Panc1 (cell line): ENCODE measurements at regions not wholly inside any gene's neighbourhood (a gene's known extent, or its start where the extent isn't known, plus 50 kb on each side); places are given as distances from the start of the nearest gene placed in this dataset.

Source experiments
- ATAC-seq: fragments of 200-7000 bp; cut with Tn5 transposase; 2 replicates; pipeline ENCODE4 v1.9.1; 2020; ENCODE audit warnings: mild to moderate bottlenecking, moderate library complexity
- BruUV-seq: library from RNA; stranded (reverse); fragments of 400-500 nt; replicated peaks from 2 replicates; lab custom pipeline; 2021; lab: Mats Ljungman, UMichigan
- CTCF ChIA-PET: fragments of 300-600 bp; sonication (Branson Sonifier 250); formaldehyde crosslinking; loops from one replicate; lab custom pipeline; 2022; ENCODE audit warnings: antibody characterized with exemption; lab: Charles Lee
- POLR2A ChIA-PET: fragments of 300-600 bp; sonication (Branson Sonifier 250); formaldehyde crosslinking; loops from one replicate; lab custom pipeline; 2022; ENCODE audit warnings: antibody characterized with exemption; lab: Charles Lee
- DNase-seq: peaks from one replicate; pipeline ENCODE4 v3.0.0-alpha.2; 2010; ENCODE audit warnings: low read depth, low spot score
- H3K27ac ChIP-seq: 2 replicates; pipeline ENCODE4 v1.5.1; 2011; ENCODE audit warnings: mild to moderate bottlenecking, low read length, inconsistent platforms
- H3K27me3 ChIP-seq: fragments of 200-500 bp; sonication (Bioruptor generic); 2 replicates; pipeline ENCODE4 v1.6.0; 2014; ENCODE audit warnings: low read length, inconsistent platforms; ENCODE audit not compliant: control insufficient read depth, insufficient read depth
- H3K36me3 ChIP-seq: fragments of 200-500 bp; sonication (Bioruptor generic); 2 replicates; pipeline ENCODE4 v1.5.1; 2014; ENCODE audit warnings: inconsistent platforms, mild to moderate bottlenecking, low read length, moderate library complexity; ENCODE audit not compliant: control insufficient read depth, insufficient read depth
- H3K4me1 ChIP-seq: 2 replicates; pipeline ENCODE4 v1.5.1; 2011; ENCODE audit warnings: inconsistent platforms, mild to moderate bottlenecking, low read length, moderate library complexity; ENCODE audit not compliant: control insufficient read depth, insufficient read depth
- H3K4me3 ChIP-seq, 2 experiments: 2 replicates each; pipeline ENCODE4 v1.5.1; 2011 to 2012; ENCODE audit warnings: low read depth in 2 of 2, low read length in 2 of 2, mild to moderate bottlenecking in 2 of 2, inconsistent platforms in 1 of 2, moderate library complexity in 1 of 2
- H3K9me3 ChIP-seq: fragments of 200-500 bp; sonication (Bioruptor generic); 2 replicates; pipeline ENCODE4 v1.5.1; 2014; ENCODE audit warnings: low read depth, mild to moderate bottlenecking, inconsistent platforms, low read length, moderate library complexity; ENCODE audit not compliant: control insufficient read depth, insufficient read depth
- CTCF ChIP-seq: fragments of 450-650 bp; IDR thresholded peaks from 2 replicates; pipeline ENCODE4 v1.5.1; 2017; ENCODE audit warnings: mild to moderate bottlenecking
- POLR2AphosphoS5 ChIP-seq: IDR thresholded peaks from 2 replicates; pipeline ENCODE4 v1.6.1; 2012; ENCODE audit warnings: mild to moderate bottlenecking, low read depth, low read length, moderate library complexity
- SIN3A ChIP-seq: IDR thresholded peaks from 2 replicates; pipeline ENCODE4 v1.6.1; 2012; ENCODE audit warnings: low read depth, mild to moderate bottlenecking, low read length, moderate library complexity, borderline replicate concordance; ENCODE audit not compliant: insufficient read depth
- TCF7L2 ChIP-seq: IDR thresholded peaks from 2 replicates; pipeline ENCODE4 v1.6.1; 2011; ENCODE audit warnings: mild to moderate bottlenecking, low read depth, low read length, inconsistent platforms
- in situ Hi-C: cut with HindIII; loops from 2 replicates; pipeline ENCODE4 v1.10.0; 2016; ENCODE audit warnings: low sequenced_read_pairs, low pct_unique_long_range_greater_than_20kb
- intact Hi-C: fragments of 100-400 bp; cut with micrococcal nuclease; formaldehyde crosslinking; loops from one replicate; pipeline ENCODE4 v1.10.0; 2022; ENCODE audit not compliant: unreplicated experiment
- TF ChIP-seq, protein P1 (sequence below), 2 experiments: IDR thresholded peaks; 2 replicates each; pipeline ENCODE4 v1.6.1; 2011 to 2012; ENCODE audit warnings: low read depth in 2 of 2, control low read depth in 1 of 2, low read length in 1 of 2, mild to moderate bottlenecking in 1 of 2, moderate library complexity in 1 of 2; ENCODE audit not compliant: insufficient read depth in 1 of 2

DNA sequence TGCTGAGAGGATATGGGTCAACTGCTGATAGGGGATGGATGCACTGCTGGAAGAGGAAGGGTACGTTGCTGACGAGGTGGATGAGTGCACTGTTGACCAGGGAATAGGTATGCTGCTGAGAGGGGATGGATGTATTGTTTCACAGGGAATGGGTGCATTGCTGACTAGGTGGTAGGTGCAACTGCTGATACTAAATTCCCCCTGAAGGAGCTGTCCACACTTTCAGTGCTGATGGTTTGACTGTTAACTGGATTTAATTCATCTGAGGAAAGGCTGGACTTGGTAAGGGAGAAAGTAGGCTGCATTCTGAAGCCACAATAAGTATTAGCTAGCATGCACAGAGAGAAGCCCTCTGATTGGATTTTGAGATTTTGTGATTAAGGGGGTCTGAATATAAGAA lies 1196.8 kb upstream of the PHF14 start:
- BruUV-seq: no TSS peak
- ChIA-PET POLR2A (interaction anchor here (0.6 kb wide), 1 partner anchor 812 kb away, joined by 3 read pairs; no protein-coding TSS in a partner anchor), CTCF (no interaction called here)
- ATAC-seq (no peak), DNase-seq (no peak)
- TF ChIP-seq SIN3A: no peak
- TF ChIP-seq, protein P1, sequence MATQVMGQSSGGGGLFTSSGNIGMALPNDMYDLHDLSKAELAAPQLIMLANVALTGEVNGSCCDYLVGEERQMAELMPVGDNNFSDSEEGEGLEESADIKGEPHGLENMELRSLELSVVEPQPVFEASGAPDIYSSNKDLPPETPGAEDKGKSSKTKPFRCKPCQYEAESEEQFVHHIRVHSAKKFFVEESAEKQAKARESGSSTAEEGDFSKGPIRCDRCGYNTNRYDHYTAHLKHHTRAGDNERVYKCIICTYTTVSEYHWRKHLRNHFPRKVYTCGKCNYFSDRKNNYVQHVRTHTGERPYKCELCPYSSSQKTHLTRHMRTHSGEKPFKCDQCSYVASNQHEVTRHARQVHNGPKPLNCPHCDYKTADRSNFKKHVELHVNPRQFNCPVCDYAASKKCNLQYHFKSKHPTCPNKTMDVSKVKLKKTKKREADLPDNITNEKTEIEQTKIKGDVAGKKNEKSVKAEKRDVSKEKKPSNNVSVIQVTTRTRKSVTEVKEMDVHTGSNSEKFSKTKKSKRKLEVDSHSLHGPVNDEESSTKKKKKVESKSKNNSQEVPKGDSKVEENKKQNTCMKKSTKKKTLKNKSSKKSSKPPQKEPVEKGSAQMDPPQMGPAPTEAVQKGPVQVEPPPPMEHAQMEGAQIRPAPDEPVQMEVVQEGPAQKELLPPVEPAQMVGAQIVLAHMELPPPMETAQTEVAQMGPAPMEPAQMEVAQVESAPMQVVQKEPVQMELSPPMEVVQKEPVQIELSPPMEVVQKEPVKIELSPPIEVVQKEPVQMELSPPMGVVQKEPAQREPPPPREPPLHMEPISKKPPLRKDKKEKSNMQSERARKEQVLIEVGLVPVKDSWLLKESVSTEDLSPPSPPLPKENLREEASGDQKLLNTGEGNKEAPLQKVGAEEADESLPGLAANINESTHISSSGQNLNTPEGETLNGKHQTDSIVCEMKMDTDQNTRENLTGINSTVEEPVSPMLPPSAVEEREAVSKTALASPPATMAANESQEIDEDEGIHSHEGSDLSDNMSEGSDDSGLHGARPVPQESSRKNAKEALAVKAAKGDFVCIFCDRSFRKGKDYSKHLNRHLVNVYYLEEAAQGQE (IDR thresholded peaks at IDR 0.05; ENCODE audit: insufficient read depth in 1 of 2, low read depth in 2 of 2, low read length in 1 of 2): peak; percentile 70 to 76
- no peaks in the 10 kb centered on the region for H3K27me3 ChIP-seq
- no peaks in the 10 kb centered on the region for H3K36me3 ChIP-seq
- no peak overlapping the region for H3K27ac ChIP-seq
- H3K9me3 ChIP-seq: no peaks in the 10 kb centered on the region
- H3K4me3 ChIP-seq: no peak overlapping the region
- in situ Hi-C loops (no loop called here), intact Hi-C loops (no loop called here)
- no peaks in the 10 kb centered on the region for H3K4me1 ChIP-seq

GRCh38 chr7:9778367-9778766 lies 1195.3 kb upstream of the PHF14 start:
- no peak overlapping the region for H3K4me3 ChIP-seq
- TF ChIP-seq SIN3A: no peak
- TF ChIP-seq, protein P1 (IDR thresholded peaks at IDR 0.05; ENCODE audit: insufficient read depth in 1 of 2, low read depth in 2 of 2, low read length in 1 of 2): no peak
- no peak overlapping the region for H3K27ac ChIP-seq
- no peaks in the 10 kb centered on the region for H3K4me1 ChIP-seq
- in situ Hi-C loops (no loop called here), intact Hi-C loops (no loop called here)
- ChIA-PET POLR2A (interaction anchor here (0.7 kb wide), 1 partner anchor 1970 kb away, joined by 3 read pairs; no protein-coding TSS in a partner anchor), CTCF (no interaction called here)
- no peak for ATAC-seq
- H3K27me3 ChIP-seq: no peaks in the 10 kb centered on the region
- no peak for DNase-seq
- BruUV-seq: no TSS peak
- H3K9me3 ChIP-seq: no peaks in the 10 kb centered on the region
- H3K36me3 ChIP-seq: no peaks in the 10 kb centered on the region

GRCh38 chr7:9781710-9782109 lies 1192.0 kb upstream of the PHF14 start:
- no peaks in the 10 kb centered on the region for H3K9me3 ChIP-seq
- no peaks in the 10 kb centered on the region for H3K36me3 ChIP-seq
- in situ Hi-C loops: no loop called here
- DNase-seq (no peak), ATAC-seq (no peak)
- no TSS peak for BruUV-seq
- H3K4me3 ChIP-seq: no peak overlapping the region
- no peak overlapping the region for H3K27ac ChIP-seq
- H3K27me3 ChIP-seq: no peaks in the 10 kb centered on the region
- ChIA-PET POLR2A (no interaction called here), CTCF (no interaction called here)
- H3K4me1 ChIP-seq: no peaks in the 10 kb centered on the region
- intact Hi-C loops: no loop called here
- TF ChIP-seq, protein P1 (IDR thresholded peaks at IDR 0.05; ENCODE audit: insufficient read depth in 1 of 2, low read depth in 2 of 2, low read length in 1 of 2): no peak
- no peak for TF ChIP-seq TCF7L2
- no peak for TF ChIP-seq CTCF
- no peak for TF ChIP-seq SIN3A
- no peak for TF ChIP-seq POLR2AphosphoS5
